ENCODE measurements at regions not wholly inside any gene's neighbourhood (a gene's known extent, or its start where the extent isn't known, plus 50 kb on each side); places are given as distances from the start of the nearest gene placed in this dataset.

DNA sequence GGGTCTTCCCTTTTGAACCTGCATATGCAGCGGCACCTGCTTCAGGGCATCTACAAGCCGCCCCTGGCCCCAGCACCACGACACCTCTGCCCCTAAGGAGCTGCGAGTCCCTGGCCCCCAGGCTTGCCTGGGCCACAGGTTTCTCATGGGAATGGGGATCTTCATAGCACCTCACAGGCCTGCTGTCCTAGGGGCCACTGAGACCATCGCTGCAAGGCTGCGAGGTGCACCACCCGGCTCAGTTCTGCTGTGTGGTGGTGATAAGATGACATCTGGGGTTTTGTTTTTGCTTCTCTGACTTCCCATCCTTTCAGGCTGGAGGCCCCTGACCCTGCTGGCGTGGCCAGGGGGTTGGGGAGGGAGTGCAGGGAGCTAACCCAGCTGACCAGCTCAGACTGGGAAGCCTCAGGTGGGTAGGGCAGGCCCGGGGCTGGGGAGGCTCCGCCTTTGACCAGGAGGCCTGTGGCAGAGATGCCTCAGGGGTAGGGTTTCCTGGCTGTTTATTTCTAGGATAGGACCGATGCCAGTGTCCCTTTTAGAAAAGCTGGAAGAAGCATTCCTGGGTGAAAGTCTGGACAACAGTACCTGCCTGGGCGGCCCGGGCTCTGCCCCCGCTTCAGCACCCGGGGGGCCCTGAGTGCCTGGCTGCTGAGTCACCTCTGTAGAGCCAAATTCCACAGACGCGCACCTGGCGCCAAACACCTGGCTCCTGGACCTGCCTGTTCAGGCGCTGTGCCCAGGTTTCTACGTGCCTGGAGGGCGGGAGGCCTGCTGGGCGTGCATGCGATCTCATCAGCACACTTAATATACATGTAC lies 264.7 kb downstream of the DLL1 start:
- no peak for DNase-seq

DNA sequence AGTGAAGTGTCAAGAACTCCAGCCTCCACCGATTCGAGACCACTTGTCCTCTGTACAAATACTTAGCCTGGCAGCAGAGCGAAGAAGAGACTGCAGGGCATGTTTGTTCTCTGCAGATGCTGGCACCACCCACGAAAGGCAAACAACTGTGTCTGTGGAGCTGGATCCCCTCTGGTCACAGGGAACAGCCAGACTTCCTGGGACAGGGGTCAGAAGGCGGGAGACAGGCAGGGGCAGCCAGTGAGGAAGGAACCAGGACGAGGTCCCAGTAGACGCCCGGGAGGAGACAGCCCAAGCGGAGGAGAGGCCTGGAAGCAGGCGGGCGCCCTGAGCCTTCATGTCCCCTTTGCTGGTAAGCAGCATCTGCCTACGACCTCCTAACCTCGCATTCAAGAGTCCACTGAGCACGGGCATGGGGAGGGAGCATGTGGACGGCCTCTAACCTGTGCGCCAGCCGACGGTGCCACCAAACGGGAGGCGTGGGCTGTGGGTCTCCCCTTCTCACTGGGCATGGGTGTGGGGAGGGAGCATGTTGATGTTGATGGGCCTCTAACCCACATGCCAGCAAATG lies 265.5 kb downstream of the DLL1 start:
- DNase-seq: no peak

- no peak for DNase-seq
Observed at GRCh38 chr6:170024940-170025339, 265.9 kb downstream of the DLL1 start.

- no peak for DNase-seq
Observed at GRCh38 chr6:170023620-170024521, 267.0 kb downstream of the DLL1 start.

GRCh38 chr6:170022827-170023619 lies 267.9 kb downstream of the DLL1 start:
- no peak for DNase-seq

DNA sequence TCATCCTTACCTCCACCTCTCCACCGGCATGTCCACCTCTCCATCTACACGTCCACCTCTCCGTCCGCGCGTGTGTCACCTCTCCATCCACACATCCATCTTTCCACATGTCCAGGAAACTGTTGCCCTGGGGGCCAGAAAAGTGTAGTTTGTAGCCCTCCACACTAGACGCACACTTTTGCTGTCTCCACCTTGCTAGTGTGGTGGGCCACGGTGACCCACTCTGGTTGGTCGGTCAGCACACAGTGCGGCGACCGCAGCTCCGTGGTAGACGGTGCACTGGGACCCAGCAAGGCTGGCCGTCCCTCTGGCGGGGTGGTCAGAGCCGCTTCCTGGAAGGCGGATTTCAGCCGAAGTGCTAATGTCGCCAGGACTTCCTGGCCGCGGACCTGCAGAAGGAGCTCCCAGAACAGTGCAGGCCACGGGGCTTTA lies 268.6 kb downstream of the DLL1 start:
- DNase-seq: no peak

DNA sequence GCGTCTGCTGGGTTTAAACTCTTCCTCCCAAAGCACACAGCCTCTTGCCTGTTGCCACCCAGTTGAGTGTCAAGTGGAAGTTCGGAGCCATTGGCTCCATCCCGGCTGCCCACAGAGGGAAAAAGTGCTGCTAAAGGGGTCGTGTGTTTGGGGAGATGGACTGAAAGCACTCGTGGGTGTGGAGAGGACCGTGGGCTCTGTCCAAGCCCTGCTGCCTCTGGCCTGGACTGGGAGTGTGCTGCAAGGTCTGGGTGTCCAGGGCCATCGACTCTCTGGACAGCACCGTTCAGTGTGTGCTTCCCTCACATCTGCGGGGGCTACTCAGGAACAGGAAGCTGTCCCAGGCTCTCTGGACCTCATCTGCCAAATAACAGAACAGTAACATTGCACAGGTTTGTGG lies 269.3 kb downstream of the DLL1 start:
- DNase-seq: no peak

DNA sequence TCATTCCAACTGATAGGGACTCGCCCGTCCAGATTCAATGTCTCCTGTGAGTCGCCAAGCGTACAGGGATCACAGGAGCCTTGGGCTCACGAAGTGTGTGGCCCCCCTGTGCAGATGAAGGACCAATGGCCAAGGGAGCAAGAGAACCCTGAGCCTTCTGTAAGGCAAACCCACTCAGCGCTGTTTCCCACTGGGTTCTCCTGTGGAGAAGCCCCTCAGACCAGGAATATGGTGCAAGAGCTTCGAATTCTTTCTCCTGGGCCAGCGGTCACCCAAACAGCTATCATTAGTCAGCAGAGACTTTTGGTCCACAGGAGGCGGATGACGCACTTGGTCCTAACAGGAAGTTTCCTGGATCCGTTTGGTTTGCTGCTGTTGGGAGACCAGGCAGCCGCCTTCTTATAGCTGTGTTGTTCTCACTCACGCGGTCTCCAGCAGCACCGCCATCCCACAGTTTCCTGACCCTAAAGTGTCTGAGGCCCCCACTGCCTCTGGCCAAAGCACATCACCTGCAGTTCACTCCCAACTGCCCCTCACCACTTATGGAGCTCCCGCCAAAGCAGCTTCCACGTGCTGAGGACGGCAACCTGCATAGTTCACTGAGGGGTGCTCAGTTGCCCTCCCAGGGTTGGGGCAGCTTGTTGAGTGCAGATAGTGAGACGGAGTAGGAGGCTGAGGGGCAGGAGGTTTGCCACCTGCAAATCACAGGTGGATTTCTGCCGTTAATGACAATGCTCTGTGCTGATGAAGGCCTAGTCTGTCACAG lies 268.6 kb downstream of the ERMARD start:
- no peak for DNase-seq

- DNase-seq: no peak
Observed at GRCh38 chr6:170018936-170019817, 267.8 kb downstream of the ERMARD start.

DNA sequence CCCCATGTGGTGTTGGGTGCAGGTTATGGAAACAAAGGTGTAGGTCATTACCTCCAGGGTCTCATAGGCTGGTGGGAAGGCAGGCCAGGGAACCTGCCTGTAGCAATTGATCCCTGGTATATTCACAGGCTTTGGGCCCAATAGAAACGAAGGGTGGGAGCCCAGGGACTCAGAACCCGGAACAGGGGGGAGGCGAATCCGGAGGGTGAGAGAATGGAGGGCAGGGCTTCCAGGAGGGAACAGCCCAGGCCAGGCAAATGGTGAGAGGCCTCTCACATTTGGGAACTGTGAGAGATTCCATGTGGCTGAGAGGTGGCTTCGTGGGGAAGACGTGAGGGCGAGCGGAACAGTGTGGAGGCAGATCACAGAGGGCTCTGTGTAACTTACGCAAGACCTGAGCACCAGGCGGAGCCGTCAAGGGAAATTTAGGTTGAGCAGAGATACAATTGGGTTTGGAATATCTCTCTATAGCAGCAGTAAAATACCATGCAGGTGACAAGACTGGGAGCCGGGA lies 267.1 kb downstream of the ERMARD start:
- DNase-seq: no peak

GRCh38 chr6:170017603-170018320 lies 266.3 kb downstream of the ERMARD start:
- no peak for DNase-seq

GRCh38 chr6:170013815-170014214 lies 262.4 kb downstream of the ERMARD start:
- no peak for DNase-seq

GRCh38 chr6:170012037-170012330 lies 260.6 kb downstream of the ERMARD start:
- DNase-seq: no peak

GRCh38 chr6:170011204-170012036 lies 260.0 kb downstream of the ERMARD start:
- DNase-seq: no peak

DNA sequence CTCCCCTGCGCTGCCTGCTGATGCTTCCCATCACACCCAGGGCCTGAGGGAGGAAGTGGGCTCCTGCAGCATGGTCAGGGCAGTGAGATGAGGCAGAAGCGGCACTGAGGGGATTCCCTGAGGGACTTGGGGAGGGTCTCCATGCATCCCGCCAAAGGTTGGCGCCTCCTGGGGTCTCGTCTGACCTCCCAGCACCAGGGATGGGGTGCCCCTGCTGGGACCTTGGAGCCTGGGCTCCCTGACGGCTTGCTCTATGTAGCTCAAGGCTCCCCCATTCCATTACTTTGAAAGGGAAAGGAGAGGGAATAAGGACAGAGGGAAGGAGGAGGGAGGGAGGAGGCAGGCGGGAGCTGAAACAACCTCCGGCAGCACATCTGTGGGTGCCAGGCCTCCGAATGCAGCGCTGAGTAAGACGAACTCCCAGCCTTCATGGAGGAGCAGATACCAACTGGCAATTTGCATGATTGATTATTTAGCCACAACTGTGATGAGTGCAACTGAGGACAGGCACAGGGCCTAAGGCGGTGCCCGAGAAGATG lies 259.3 kb downstream of the ERMARD start:
- no peak for DNase-seq

GRCh38 chr6:170008294-170008785 lies 256.9 kb downstream of the ERMARD start:
- no peak for DNase-seq

DNA sequence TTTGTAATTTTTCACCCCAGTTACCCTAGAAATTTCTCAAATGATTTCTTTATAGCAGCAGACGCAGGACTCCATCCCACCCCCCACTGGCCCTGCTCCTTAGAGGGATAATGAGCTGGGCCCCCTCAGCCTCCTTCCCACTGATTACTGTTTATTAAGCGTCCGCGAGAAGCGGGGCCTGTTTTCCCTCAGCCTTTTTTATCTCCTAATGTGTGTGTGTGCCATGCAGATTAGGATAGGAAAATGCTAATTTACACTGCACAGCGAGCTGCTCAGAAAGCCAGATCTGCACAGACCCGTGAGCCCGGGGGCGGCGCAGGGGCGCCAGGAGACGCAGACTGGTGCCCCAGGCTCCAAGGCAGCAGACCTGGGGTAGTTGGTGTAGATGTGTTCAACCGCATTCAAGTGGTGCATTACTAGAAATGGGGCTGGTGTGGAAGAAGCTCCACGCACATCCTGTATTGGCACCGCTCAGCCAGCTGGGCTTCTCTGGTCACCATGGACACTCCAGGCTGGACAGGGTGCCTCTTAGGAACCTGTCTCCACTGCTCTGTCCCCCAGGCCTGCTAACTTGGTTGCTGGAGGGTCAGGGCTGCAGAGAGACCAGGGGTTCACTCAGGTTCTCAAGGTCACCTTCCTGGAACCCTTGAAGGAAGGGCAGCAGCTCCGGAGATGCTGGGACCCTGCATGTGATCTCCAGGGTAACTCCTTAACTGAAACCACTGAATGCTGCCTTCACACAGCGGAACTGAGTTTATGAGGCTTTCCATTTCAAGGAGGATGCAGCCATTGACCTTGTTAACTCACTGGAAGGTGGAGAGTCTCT lies 256.3 kb downstream of the ERMARD start:
- DNase-seq: no peak

Measured in NCI-H446 treated with DMSO at 0.1 percent for 48 hours (cell line).